HUDEP-2 (cell line): ENCODE measurements at regions not wholly inside any gene's neighbourhood (a gene's known extent, or its start where the extent isn't known, plus 50 kb on each side); places are given as distances from the start of the nearest gene placed in this dataset.

Experiments used
- DNase-seq, 76 experiments: peaks; one replicate each; lab custom pipeline; 2025; ENCODE audit not compliant: unreplicated experiment in 76 of 76; lab: John Stamatoyannopoulos, UW

GRCh38 chr4:53780736-53781400 lies 189.6 kb upstream of the LNX1 start:
- DNase-seq, result no peak

- no peak for DNase-seq
These were observed 187.7 kb upstream of the LNX1 start for GRCh38 chr4:53779025-53779424.

- DNase-seq, result no peak
These were observed 186.9 kb upstream of the LNX1 start for GRCh38 chr4:53778155-53778554.

- DNase-seq, result no peak
These were observed 186.1 kb upstream of the LNX1 start for GRCh38 chr4:53777244-53777984.

GRCh38 chr4:53776141-53776540 lies 184.9 kb upstream of the LNX1 start:
- DNase-seq, result no peak

GRCh38 chr4:53775381-53775780 lies 184.1 kb upstream of the LNX1 start:
- no peak for DNase-seq

GRCh38 chr4:53771326-53771725 lies 180.0 kb upstream of the LNX1 start:
- DNase-seq, result no peak

- no peak for DNase-seq
These were observed 176.2 kb upstream of the LNX1 start for GRCh38 chr4:53767482-53767881.

- DNase-seq, result no peak
These were observed 173.6 kb upstream of the LNX1 start for GRCh38 chr4:53764761-53765490.

- DNase-seq, result no peak
These were observed 172.7 kb upstream of the LNX1 start for GRCh38 chr4:53763813-53764597.

GRCh38 chr4:53755656-53756055 lies 164.4 kb upstream of the LNX1 start:
- DNase-seq, result no peak

GRCh38 chr4:53752124-53752523 lies 160.8 kb upstream of the LNX1 start:
- no peak for DNase-seq

- DNase-seq, result no peak
These were observed 157.1 kb upstream of the LNX1 start for GRCh38 chr4:53748328-53748772.

GRCh38 chr4:53747401-53747800 lies 156.1 kb upstream of the LNX1 start:
- DNase-seq, result no peak

GRCh38 chr4:53744446-53745160 lies 153.3 kb upstream of the LNX1 start:
- no peak for DNase-seq

GRCh38 chr4:53734584-53735353 lies 143.5 kb upstream of the LNX1 start:
- no peak for DNase-seq

GRCh38 chr4:53734182-53734581 lies 142.9 kb upstream of the LNX1 start:
- DNase-seq, result no peak

- no peak for DNase-seq
These were observed 141.4 kb upstream of the LNX1 start for GRCh38 chr4:53732661-53733060.

GRCh38 chr4:53730031-53730805 lies 138.9 kb upstream of the LNX1 start:
- DNase-seq, result no peak
